GM13977 (cell line): ENCODE measurements at regions not wholly inside any gene's neighbourhood (a gene's known extent, or its start where the extent isn't known, plus 50 kb on each side); places are given as distances from the start of the nearest gene placed in this dataset.

Experiments used
- DNase-seq: peaks from one replicate; pipeline ENCODE4 v3.0.0; 2012; ENCODE audit warnings: low spot score
- in situ Hi-C: fragments of 300-500 bp; cut with MboI; formaldehyde crosslinking; loops from one replicate; pipeline ENCODE4 v1.12.0; 2022; ENCODE audit warnings: low sequenced_read_pairs, low pct_unique_long_range_greater_than_20kb, mixed read lengths, inconsistent platforms; ENCODE audit not compliant: unreplicated experiment
- TF ChIP-seq, protein P1 (sequence below): IDR thresholded peaks from 2 replicates; pipeline ENCODE4 v1.5.1; 2012; ENCODE audit warnings: mild to moderate bottlenecking, control low read depth; ENCODE audit not compliant: insufficient read depth; ENCODE audit errors: extremely low read depth, missing control alignments

DNA sequence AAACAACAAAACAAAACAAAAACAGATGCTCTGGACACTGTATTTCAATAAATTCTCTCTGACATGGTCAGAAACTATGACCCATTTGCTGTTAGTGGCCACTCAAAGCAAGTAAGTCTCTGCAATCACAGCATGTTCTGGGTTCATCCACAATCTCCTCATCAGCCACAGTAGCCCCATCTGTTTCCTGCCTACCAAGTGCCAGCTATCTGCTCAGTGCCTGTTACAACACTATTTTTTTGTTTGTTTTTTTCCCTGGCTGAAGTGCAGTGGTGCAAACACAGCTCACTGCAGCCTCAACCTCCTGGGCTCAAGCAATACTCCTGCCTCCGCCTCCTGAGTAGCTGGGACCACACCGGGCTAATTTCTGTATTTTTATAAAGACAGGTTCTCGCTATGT, 137.9 kb downstream of the SOX9 start:
- in situ Hi-C loops = no loop called here
- TF ChIP-seq, protein P1, sequence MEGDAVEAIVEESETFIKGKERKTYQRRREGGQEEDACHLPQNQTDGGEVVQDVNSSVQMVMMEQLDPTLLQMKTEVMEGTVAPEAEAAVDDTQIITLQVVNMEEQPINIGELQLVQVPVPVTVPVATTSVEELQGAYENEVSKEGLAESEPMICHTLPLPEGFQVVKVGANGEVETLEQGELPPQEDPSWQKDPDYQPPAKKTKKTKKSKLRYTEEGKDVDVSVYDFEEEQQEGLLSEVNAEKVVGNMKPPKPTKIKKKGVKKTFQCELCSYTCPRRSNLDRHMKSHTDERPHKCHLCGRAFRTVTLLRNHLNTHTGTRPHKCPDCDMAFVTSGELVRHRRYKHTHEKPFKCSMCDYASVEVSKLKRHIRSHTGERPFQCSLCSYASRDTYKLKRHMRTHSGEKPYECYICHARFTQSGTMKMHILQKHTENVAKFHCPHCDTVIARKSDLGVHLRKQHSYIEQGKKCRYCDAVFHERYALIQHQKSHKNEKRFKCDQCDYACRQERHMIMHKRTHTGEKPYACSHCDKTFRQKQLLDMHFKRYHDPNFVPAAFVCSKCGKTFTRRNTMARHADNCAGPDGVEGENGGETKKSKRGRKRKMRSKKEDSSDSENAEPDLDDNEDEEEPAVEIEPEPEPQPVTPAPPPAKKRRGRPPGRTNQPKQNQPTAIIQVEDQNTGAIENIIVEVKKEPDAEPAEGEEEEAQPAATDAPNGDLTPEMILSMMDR = no peak
- no peak for DNase-seq

DNA sequence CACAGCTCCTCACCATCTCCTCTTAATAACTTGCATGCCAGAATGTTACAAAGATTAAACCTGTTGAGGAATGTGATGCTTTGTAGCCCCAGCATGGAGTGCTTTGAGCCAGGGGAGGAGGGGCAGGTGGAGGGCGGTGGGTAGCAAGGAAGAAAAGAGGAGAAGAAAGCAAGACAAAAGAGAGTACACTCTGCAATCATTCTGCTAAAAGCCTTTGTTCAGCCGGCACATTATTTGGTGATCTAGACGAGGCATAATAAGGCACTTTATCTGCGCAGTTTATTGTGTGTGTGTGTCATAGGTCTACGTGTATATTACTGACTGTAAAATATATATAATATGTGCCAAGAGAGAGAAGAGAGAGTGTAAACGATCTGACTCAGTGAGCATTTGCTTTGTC, 139.1 kb downstream of the SOX9 start:
- no peak for DNase-seq
- in situ Hi-C loops = no loop called here

GRCh38 chr17:72262766-72263165, 141.9 kb downstream of the SOX9 start:
- in situ Hi-C loops = no loop called here
- DNase-seq = no peak
- TF ChIP-seq, protein P1 = no peak

More for the DNA sequence above, 139.1 kb downstream of the SOX9 start:
- TF ChIP-seq, protein P1 = no peak

DNA sequence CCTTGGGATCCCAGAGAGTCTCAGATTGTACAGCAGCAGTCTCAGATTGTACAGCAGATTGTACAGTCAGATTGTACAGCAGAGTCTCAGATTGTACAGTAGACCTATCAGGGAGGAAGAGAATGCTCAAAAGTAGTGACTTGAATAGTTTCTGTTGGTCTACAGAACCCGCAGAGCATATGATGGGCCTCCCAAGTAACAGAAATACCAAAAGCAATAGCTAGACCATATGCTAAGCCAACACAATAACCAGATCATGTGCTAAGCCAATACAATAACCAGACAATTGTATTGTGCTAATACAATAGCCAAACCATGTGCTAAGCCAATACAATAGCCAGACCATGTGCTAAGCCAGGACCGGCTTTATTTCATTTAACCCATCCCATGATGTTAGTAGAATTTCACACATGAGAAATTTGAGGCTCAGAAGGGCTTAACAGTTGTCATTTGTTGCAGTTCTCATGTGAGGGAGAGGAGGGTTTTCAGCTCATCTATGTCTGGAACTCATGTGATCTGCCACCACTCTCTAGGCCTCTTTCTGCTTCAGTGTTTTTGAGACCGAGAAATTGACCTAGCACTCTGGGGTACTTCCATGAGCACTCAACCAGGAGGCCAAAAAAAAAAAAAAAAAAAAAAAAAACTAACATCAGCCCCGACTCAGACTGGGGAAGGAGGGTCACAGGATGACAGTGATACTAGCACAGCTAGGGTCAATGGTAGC, 144.0 kb downstream of the SOX9 start:
- in situ Hi-C loops = no loop called here
- TF ChIP-seq, protein P1 = no peak
- DNase-seq = peak; percentile 40

GRCh38 chr17:72266112-72266775, 145.4 kb downstream of the SOX9 start:
- in situ Hi-C loops = no loop called here
- TF ChIP-seq, protein P1 = no peak
- DNase-seq = no peak

- TF ChIP-seq, protein P1 = no peak
- in situ Hi-C loops = no loop called here
- no peak for DNase-seq
Observed at GRCh38 chr17:72267601-72268000, 146.8 kb downstream of the SOX9 start.
